GM23248 (cell line): ENCODE measurements at regions not wholly inside any gene's neighbourhood (a gene's known extent, or its start where the extent isn't known, plus 50 kb on each side); places are given as distances from the start of the nearest gene placed in this dataset.

ENCODE experiments used
- EZH2 ChIP-seq: fragments of 200-600 bp; sonication (generic); IDR thresholded peaks from 2 replicates; pipeline ENCODE4 v1.6.1; 2018; ENCODE audit warnings: antibody characterized with exemption, mild to moderate bottlenecking; ENCODE audit not compliant: insufficient read depth, poor library complexity, severe bottlenecking
- EZH2phosphoT487 ChIP-seq: fragments of 200-600 bp; sonication (generic); IDR thresholded peaks from 2 replicates; pipeline ENCODE4 v1.6.1; 2018; ENCODE audit warnings: antibody characterized with exemption, moderate library complexity, mild to moderate bottlenecking, low read depth; ENCODE audit not compliant: insufficient read depth

GRCh38 chr3:139764936-139765335, 87.2 kb upstream of the NMNAT3 start:
- TF ChIP-seq EZH2 (no peak), EZH2phosphoT487 (no peak)
